ENCODE measurements at regions not wholly inside any gene's neighbourhood (a gene's known extent, or its start where the extent isn't known, plus 50 kb on each side); places are given as distances from the start of the nearest gene placed in this dataset.

DNA sequence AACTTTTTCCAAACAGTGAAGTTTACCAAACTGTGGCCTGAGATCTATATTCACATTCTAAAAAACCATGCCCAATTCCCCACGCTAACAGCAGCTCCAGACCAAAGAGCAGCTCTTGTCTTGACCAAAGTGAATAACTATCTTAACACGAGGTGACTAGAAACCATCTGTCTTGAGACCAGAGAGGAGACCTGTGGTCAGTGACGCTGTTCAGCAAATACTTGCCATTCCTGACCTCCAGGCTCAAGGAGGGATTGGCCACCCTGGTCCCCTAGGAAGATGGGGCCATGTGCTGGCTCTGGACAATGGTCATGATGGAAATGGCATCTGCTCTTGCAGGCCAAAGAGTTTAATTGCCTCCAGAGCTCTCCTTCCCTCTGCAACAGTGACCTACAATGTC, 104.4 kb upstream of the CD93 start:
- TF ChIP-seq POLR2A (IDR thresholded peaks at IDR 0.05) (no peak), EP300 (IDR thresholded peaks at IDR 0.05) (no peak), POLR2AphosphoS5 (IDR thresholded peaks at IDR 0.05) (no peak)
- TF ChIP-seq, protein P1, sequence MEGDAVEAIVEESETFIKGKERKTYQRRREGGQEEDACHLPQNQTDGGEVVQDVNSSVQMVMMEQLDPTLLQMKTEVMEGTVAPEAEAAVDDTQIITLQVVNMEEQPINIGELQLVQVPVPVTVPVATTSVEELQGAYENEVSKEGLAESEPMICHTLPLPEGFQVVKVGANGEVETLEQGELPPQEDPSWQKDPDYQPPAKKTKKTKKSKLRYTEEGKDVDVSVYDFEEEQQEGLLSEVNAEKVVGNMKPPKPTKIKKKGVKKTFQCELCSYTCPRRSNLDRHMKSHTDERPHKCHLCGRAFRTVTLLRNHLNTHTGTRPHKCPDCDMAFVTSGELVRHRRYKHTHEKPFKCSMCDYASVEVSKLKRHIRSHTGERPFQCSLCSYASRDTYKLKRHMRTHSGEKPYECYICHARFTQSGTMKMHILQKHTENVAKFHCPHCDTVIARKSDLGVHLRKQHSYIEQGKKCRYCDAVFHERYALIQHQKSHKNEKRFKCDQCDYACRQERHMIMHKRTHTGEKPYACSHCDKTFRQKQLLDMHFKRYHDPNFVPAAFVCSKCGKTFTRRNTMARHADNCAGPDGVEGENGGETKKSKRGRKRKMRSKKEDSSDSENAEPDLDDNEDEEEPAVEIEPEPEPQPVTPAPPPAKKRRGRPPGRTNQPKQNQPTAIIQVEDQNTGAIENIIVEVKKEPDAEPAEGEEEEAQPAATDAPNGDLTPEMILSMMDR (IDR thresholded peaks at IDR 0.05), result no peak
